Prostate gland (tissue), 2 donors: ENCODE measurements at regions not wholly inside any gene's neighbourhood (a gene's known extent, or its start where the extent isn't known, plus 50 kb on each side); places are given as distances from the start of the nearest gene placed in this dataset.

Experiments
- DNase-seq: peaks from one replicate; pipeline ENCODE4 v3.0.0-alpha.2; 2019; ENCODE audit warnings: low spot score
- H3K27ac ChIP-seq, 2 donors: fragments of 200-600 bp; sonication (generic); 2 replicates each; pipeline ENCODE4 v1.5.1; 2017 to 2019
- H3K27me3 ChIP-seq: fragments of 200-600 bp; sonication (generic); replicated peaks from 2 replicates; pipeline ENCODE4 v1.5.1; 2019; ENCODE audit not compliant: insufficient read depth
- H3K36me3 ChIP-seq, 2 donors: fragments of 200-600 bp; sonication (generic); 1 replicate in 1 of 2; 2 replicates in 1 of 2; pipeline versions ENCODE4 v1.5.1 to v1.8.1; 2017 to 2019
- H3K4me1 ChIP-seq: fragments of 200-600 bp; sonication (generic); replicated peaks from 2 replicates; pipeline ENCODE4 v1.5.1; 2019
- H3K4me3 ChIP-seq, 2 donors: fragments of 200-600 bp; sonication (generic); 2 replicates each; pipeline ENCODE4 v1.5.1; 2017 to 2019
- H3K9me3 ChIP-seq: fragments of 200-600 bp; sonication (generic); 2 replicates; pipeline ENCODE4 v1.5.1; 2017
- POLR2A ChIP-seq: fragments of 450-650 bp; IDR thresholded peaks from one replicate; pipeline ENCODE4 v1.6.1; 2016; ENCODE audit warnings: antibody characterized with exemption, mild to moderate bottlenecking
- POLR2AphosphoS5 ChIP-seq: sonication (generic); formaldehyde crosslinking; IDR thresholded peaks from one replicate; pipeline ENCODE4 v1.6.1; 2017; ENCODE audit warnings: antibody characterized with exemption
- WGBS: methylation state at CpG from one replicate; pipeline ENCODE4 v1.1.5; 2018; 5-methylcytosine and 5-hydroxymethylcytosine counted together
- intact Hi-C: fragments of 100-400 bp; cut with DNase I; formaldehyde crosslinking; loops from one replicate; pipeline ENCODE4 v1.14.2; 2022
- TF ChIP-seq, protein P1 (sequence below), 4 experiments: fragments of 200-600 bp in 2 of 4; fragments of 450-650 bp in 2 of 4; sonication (generic) in 2 of 4; IDR thresholded peaks; 1 replicate in 3 of 4; 2 replicates in 1 of 4; pipeline ENCODE4 v1.5.1; 2016 to 2019; ENCODE audit warnings: antibody characterized with exemption in 4 of 4, mild to moderate bottlenecking in 2 of 4, moderate library complexity in 2 of 4

DNA sequence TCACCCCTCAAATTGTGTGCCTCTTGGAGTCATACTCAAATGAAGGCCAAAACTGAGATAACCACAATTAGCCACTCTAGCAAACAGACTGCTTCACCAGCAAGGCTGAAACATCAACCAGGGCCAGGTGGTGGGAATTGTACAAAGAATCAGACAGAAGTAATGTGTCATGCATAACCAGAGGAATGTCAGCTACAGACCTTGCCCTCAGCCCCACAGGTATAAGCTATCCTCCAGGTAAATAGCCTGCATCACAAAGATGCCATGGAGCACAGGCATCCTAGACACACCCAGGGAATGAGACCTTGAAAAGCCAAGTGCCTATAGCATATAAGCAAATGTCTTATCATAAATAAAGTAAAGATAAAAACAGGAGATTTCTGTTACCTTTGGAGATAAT is 242.7 kb downstream of the CETN3 start:
- no peak overlapping the region for H3K27ac ChIP-seq
- no peaks in the 10 kb centered on the region for H3K36me3 ChIP-seq
- peaks cover 3% of the 10 kb centered on the region for H3K4me1 ChIP-seq
- intact Hi-C loops = no loop called here
- no peak for DNase-seq
- H3K4me3 ChIP-seq = no peak overlapping the region
- H3K27me3 ChIP-seq = no peaks in the 10 kb centered on the region
- TF ChIP-seq POLR2A = no peak
- no peak for TF ChIP-seq POLR2AphosphoS5
- TF ChIP-seq, protein P1, sequence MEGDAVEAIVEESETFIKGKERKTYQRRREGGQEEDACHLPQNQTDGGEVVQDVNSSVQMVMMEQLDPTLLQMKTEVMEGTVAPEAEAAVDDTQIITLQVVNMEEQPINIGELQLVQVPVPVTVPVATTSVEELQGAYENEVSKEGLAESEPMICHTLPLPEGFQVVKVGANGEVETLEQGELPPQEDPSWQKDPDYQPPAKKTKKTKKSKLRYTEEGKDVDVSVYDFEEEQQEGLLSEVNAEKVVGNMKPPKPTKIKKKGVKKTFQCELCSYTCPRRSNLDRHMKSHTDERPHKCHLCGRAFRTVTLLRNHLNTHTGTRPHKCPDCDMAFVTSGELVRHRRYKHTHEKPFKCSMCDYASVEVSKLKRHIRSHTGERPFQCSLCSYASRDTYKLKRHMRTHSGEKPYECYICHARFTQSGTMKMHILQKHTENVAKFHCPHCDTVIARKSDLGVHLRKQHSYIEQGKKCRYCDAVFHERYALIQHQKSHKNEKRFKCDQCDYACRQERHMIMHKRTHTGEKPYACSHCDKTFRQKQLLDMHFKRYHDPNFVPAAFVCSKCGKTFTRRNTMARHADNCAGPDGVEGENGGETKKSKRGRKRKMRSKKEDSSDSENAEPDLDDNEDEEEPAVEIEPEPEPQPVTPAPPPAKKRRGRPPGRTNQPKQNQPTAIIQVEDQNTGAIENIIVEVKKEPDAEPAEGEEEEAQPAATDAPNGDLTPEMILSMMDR (IDR thresholded peaks at IDR 0.05) = no peak
- no peaks in the 10 kb centered on the region for H3K9me3 ChIP-seq

DNA sequence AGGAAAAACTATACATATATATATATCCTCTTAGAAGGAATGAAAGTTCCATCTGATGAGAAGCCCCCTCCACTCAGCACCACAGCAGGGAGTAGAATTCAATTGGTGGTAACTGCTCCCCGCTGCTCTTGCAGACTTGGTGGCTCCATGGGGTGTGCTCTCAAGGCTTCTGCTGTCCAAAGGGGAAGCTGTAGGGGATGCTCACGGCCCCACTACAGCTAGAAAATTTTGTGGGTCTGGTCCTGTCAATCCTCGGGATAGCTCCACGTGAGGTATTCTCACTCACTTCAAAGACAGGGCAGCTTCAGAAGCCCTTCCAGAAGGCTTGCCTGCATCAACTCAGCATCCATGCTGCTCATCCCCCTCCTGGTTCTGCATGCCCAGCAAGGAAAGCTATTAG is 247.2 kb downstream of the CETN3 start:
- Histone ChIP-seq H3K27me3 (no peaks in the 10 kb centered on the region), H3K9me3 (no peaks in the 10 kb centered on the region), H3K4me3 (no peak overlapping the region), H3K36me3 (no peaks in the 10 kb centered on the region), H3K27ac (no peak overlapping the region), H3K4me1 (no peaks in the 10 kb centered on the region)
- 74% methylated on average over 4 of the region's 4 CpGs for WGBS
- TF ChIP-seq, protein P1 (IDR thresholded peaks at IDR 0.05) = no peak
- TF ChIP-seq POLR2AphosphoS5 (no peak), POLR2A (no peak)
- intact Hi-C loops = no loop called here
- DNase-seq = no peak

DNA sequence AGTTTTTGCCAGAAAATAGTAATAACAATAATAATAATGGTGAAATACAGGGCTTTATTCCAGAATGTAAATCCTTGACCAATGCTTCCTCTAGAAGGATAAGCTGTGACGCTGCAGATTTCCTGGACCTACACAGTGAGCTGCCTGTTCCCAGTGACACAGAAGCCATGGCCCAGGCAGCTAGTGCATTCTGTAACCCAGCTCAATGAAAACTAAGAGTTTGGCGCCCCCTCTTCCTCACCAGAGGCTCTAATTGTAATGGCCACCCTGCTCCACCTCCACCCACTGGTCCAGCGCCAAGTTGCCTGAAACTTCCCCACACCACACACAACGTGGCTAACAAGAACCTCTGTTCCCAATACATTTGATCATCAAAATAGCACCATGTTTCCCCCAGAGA is 248.1 kb downstream of the CETN3 start:
- Histone ChIP-seq H3K4me1 (no peaks in the 10 kb centered on the region), H3K9me3 (no peaks in the 10 kb centered on the region), H3K4me3 (no peak overlapping the region), H3K36me3 (no peaks in the 10 kb centered on the region), H3K27ac (no peak overlapping the region), H3K27me3 (no peaks in the 10 kb centered on the region)
- TF ChIP-seq, protein P1 (IDR thresholded peaks at IDR 0.05) = no peak
- TF ChIP-seq POLR2A = no peak
- no peak for TF ChIP-seq POLR2AphosphoS5
- WGBS = 80% methylated on average over 4 of the region's 4 CpGs
- intact Hi-C loops = no loop called here
- no peak for DNase-seq

DNA sequence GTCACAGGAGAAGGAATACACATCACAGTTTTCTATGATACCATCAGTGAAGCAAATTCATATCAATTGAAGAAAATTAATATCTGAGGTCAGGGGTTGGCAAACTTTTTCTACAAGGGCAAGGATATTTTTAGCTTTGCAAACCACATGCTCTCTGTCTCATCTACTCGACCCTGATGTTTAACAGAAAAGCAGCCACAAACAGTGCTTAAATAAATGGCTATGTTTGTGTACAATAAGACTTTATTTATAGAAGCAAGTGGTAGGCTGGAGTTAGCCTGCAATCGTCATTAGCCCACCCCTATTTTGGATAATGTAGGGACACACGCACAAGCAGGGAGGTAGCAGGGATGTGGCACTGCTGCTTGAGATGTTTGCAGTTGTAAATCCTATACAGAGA is 251.4 kb downstream of the CETN3 start:
- intact Hi-C loops = no loop called here
- no peak for DNase-seq
- H3K27me3 ChIP-seq = no peaks in the 10 kb centered on the region
- no peaks in the 10 kb centered on the region for H3K4me1 ChIP-seq
- no peaks in the 10 kb centered on the region for H3K36me3 ChIP-seq
- no peak overlapping the region for H3K4me3 ChIP-seq
- H3K9me3 ChIP-seq = no peaks in the 10 kb centered on the region
- WGBS = 47% methylated on average over 3 of the region's 3 CpGs
- no peak overlapping the region for H3K27ac ChIP-seq
- TF ChIP-seq POLR2A (no peak), POLR2AphosphoS5 (no peak)
- TF ChIP-seq, protein P1 (IDR thresholded peaks at IDR 0.05) = no peak

DNA sequence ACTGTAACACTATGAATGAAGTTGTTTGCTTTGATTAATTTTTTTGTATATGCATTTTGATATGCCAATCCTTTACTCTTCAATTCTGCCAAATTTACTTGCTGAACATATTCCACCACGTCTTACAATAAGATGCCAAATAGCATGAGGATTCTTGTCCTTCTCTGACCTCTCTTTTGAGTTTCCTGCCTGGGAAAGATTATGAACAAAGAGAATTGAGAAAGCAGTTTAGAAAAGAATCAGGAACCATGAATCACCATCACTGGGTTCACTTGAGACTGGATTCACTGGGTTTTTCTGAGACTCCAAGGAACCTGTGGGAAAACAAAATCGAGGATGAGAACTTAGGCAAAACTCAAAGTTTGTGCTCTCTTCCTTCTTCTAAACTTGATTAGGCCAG is 256.5 kb downstream of the CETN3 start:
- DNase-seq = no peak
- no peaks in the 10 kb centered on the region for H3K9me3 ChIP-seq
- H3K36me3 ChIP-seq = no peaks in the 10 kb centered on the region
- WGBS = 77% methylated on average over 2 of the region's 2 CpGs
- H3K4me1 ChIP-seq = no peaks in the 10 kb centered on the region
- H3K4me3 ChIP-seq = no peak overlapping the region
- TF ChIP-seq POLR2AphosphoS5 (no peak), POLR2A (no peak)
- TF ChIP-seq, protein P1 (IDR thresholded peaks at IDR 0.05) = no peak
- intact Hi-C loops = no loop called here
- H3K27me3 ChIP-seq = no peaks in the 10 kb centered on the region
- H3K27ac ChIP-seq = no peak overlapping the region
